ENCODE measurements at regions not wholly inside any gene's neighbourhood (a gene's known extent, or its start where the extent isn't known, plus 50 kb on each side); places are given as distances from the start of the nearest gene placed in this dataset.

DNA sequence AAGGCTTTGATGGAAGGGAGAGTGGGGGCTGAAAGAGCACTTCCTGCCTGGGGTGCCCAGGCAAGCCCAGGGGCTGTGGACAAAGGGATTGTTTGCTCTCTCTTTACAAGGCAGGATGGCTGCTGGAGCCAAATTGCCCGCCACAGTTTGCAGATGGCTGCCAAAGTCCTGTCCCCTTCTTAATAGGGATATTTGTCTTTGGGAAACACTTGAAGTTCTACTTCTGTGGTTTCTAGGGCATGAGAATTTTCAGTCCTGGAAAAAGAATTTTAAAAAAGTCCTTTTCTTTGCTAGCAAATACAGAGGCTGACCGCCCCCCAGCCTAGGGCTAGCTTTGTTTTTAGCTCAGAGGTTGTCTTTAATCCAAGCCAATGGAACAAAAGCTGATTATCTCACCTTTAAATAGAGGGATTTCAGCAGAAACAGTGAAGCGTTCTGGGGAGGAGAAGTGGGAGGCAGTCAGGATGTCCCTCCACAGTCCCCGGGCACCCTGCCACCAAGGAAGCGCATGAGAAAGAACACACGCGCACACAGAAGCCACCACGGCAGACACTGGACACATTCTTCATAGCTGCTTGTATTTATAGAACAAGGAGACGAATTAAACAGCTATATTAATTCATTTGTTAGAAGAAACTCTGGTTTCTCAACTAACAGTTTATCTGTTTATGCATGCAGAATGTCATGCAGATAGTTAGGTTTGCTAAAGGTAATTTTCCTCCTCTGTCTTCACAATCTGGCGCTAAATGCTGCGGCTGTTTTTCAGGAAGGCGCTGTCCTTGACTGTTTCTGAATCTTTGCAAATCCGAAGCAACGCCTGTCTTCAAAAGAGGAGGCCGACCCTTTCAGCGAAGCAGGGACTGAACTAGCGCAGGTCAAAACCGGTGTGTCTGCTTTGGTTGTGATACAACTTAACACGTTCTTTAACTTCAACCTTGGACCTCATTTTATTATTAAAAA is 736.9 kb downstream of the QKI start:
- intact Hi-C loops (cut with DNase I): loop anchor here (5.0 kb wide), 1 partner anchor 729 kb away; no protein-coding TSS in a partner anchor
- DNase-seq (ENCODE audit: missing footprints) (peak; percentile 79), ATAC-seq (peak; percentile 48)

DNA sequence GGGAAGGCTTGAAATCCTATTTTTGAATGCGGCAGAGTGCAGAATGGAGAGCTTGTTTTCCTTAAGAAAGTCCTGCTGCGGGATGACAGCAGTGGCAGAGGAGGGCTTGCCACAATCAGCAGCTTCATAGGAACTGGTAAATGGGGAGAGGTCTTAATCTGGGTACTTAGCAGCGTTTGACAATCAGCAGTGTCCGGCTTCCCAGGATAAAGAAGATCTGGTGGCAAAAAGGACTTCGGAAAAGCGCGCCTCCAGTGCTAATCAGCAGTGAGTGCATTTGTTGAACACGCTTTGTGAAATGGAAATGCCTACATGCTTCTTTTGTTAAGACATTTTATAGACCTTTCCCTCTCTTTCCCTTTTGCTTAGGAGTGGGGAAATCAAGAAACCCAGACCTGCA is 735.7 kb downstream of the QKI start:
- DNase-seq (ENCODE audit: missing footprints): no peak
- intact Hi-C loops (cut with DNase I): loop anchor here (5.0 kb wide), 1 partner anchor 728 kb away; no protein-coding TSS in a partner anchor
- no peak for ATAC-seq

DNA sequence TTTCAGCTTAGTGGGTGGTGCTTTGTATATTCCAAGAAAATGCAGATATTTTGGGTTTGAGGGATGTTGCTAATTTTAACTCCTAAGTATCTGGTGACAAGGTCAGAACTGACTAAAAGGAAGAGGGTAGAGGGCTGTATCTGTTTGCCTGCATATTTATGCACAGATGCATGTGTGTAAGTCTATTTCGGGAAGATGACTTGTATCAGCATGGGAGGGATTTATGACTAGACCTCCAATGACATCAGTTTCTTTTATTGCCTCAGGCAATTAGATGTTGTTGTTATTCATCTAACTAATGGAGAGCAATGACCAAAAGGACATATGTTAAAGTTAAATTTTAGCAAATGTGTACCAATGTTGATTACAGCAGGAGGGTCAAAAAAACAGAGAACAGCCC is 734.3 kb downstream of the QKI start:
- ATAC-seq (peak; percentile 73), DNase-seq (ENCODE audit: missing footprints) (no peak)
- intact Hi-C loops (cut with DNase I): no loop called here

DNA sequence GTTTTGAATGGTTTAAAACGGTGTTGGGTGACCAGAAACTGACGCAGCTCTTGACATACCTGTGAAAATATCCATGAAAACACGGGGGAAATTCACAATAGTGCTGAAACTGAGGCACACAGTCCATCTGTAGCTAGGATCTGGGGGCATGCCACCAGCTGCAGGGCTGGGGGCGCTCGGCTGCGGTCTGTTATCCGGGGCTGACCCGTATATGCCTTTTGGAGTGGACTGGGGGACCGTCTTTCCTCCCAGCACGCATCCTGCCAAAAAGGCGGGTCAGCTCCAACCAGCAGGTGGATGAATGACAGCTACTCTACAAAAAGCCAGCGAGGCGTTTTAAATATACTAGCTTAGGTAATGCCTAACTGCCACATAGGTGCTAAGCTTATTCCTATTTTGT is 729.8 kb downstream of the QKI start:
- intact Hi-C loops (cut with DNase I): no loop called here
- DNase-seq (ENCODE audit: missing footprints): no peak
- ATAC-seq: no peak

DNA sequence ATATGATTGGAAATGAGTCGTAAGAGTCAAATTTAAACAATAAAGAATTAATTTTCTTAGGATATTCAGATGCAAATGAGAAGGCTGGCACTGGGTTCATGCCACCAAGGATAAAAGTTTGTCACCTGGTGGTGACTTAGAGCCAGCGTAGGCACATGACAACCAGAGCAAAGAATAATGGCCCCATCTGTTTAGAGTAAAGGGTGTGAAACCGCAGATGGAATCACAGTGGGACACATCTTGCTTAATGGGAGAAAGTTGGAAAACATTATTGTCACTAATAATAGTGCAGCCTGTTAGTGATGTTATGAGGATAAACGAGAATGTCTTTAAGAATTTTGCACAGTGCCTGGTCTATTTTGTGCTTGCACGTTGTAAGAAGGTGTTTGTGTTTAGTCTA is 727.8 kb downstream of the QKI start:
- intact Hi-C loops (cut with DNase I): no loop called here
- DNase-seq (ENCODE audit: missing footprints) (no peak), ATAC-seq (no peak)

DNA sequence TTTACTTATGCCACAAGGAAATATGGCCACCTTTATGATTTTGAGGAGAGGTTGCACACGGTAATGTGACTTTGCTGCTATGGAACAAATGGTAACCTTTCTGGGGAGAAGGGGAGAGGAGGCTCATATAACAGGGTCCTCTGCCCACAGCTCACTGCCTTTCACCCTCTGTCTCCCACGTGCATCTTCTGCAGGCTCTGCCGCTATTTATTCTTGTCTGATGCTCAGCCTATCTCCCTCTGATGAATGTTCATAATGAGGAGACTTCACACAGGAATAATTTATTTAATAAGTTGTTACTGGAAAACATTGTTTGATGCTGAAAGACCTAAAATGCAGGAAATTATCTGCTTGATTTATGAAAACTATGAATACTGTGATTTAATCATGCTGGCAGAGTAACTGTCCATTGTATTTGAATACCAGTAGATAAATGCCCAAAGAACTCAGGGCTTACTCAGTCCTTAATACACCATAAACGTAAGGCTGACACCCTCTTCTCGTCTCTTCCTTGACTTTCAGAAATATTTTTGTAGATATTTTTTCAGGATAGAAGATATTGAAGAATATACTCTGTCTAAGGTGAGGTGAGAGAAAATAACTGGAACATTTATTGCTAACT is 721.1 kb downstream of the QKI start:
- DNase-seq (ENCODE audit: missing footprints) (no peak), ATAC-seq (no peak)
- intact Hi-C loops (cut with DNase I): no loop called here

DNA sequence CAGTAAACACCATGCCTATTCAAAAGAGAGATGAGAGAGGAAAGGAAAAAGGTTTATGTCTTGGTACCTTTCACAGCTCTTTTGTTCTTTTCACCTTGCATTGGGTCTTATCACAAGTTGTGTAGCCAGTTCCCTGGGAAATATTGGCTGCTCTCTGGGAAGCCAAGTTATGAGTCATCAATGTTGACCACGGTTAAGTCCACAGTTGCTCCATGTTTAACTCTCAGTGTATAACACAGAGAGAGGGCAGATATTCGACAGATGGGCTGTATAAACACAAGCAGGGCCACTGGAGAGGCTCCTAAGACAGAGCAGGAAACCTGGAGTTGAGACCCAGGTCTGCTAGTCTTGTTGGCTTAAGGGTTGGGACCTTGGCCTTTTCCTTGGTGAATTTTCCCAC is 718.6 kb downstream of the QKI start:
- ATAC-seq: no peak
- DNase-seq (ENCODE audit: missing footprints): no peak
- intact Hi-C loops (cut with DNase I): no loop called here

DNA sequence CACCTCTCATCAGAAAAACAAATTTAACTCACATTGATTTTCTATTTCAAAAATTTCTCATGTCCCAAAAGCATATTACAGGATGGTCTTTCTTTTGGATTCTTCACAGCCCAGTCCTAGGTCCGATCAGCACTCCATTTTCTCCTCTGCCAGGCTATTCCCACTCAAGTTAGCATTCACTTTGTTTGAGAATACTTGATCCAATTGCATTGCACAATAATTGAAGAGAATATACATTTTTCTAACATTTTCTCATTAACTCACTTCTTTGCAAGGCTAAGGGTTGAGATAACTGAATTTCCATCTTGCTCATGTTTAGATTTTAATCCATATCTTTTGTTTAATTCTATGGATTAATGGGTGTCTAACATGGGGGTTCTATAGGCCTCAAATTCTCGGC is 716.1 kb downstream of the QKI start:
- intact Hi-C loops (cut with DNase I): no loop called here
- ATAC-seq (no peak), DNase-seq (ENCODE audit: missing footprints) (no peak)

DNA sequence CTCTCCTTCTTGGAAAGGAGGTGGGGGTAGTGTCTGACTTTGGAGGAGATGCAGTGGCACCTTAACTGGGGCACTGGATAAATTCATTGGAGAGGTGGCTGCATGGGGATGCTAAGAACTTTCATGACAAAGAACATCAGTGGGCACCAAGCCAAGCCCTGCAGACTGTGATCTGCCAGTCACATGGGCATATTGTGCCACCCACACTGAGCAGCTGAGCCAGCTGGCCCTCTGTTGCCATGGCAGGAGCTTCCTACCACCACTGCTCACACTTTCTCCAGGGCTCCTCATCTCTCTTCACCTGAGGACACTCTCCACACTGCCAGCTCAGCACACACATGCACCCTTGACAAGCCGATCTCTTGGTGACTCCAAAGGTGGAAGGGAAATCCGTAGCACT is 715.6 kb downstream of the QKI start:
- ATAC-seq: peak; percentile 35
- intact Hi-C loops (cut with DNase I): no loop called here
- DNase-seq (ENCODE audit: missing footprints): peak; percentile 50

DNA sequence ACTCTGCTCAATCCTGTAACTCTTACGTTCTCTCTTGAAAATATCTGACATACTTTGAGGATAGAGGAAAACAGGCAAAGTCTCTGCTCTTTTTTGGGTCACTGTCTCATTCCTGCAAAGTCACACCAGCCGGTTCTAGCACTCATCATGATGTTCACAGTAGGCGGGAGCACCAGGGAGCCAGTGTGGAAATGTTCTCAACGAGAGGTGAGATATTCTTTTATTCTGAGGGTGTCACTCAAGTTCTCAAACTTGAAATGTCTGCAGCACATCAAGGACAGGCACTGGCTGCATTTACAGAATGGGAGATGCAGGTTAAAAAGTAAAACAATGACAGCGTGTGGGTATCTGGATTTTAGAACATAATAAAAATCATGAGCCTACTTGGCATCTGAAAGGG is 714.7 kb downstream of the QKI start:
- peak; percentile 26 for ATAC-seq
- intact Hi-C loops (cut with DNase I): no loop called here
- no peak for DNase-seq (ENCODE audit: missing footprints)

DNA sequence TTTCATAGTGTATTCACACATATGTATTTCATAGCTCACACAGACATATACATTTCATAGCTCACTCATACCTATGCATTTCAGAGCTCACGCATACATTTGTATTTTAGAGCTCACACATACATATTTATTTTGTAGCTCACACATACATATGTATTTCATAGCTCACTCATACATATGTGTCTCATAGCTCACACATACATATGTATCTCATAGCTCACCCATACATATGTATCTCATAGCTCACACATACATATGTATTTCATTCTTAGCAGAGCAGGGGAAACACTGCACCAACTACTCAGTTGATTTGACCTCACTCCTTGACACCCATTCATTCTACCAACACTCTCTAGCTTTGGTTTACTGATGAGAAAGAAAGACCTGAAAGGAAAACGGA is 713.6 kb downstream of the QKI start:
- intact Hi-C loops (cut with DNase I): no loop called here

DNA sequence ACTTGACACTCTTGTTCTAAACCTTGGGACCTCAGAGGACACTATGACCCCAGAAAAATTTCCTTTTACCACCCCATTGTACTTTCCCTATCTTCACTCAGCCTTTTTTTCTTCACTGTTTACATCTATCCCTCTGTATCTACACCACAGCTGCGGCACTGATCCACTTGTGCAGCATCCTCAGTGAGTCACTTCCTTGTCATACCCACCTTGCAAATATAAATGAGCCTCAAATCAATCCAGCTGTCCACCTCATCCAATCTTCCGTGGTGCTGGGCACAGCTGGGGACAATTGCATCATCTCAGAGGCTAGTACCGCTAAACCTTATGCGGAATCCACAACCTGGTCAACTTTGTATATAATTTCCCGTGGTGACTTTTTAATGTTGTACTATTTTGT is 710.5 kb downstream of the QKI start:
- ATAC-seq (no peak), DNase-seq (ENCODE audit: missing footprints) (no peak)
- intact Hi-C loops (cut with DNase I): no loop called here

More for the DNA sequence above, 713.6 kb downstream of the QKI start:
- no peak for DNase-seq (ENCODE audit: missing footprints)
- ATAC-seq: no peak

DNA sequence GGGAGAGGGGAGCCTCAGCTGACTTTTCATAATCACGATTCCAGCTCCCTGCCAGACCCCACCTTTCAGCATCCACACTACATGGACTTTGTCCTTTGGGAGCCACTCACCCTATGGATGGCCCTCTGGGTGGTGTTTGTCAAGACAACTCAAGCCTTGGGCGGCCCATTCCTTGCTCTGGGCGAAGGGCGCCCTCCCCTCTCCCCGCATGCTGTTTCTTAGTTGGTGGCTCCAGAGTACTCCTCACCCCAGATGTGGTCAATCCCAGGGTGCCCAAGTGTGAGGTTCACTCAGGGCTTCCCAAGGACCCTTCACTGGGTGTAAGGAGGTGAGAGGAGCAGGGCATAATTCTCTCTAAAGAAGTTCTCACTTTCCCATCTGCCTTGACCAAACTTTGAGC is 710.0 kb downstream of the QKI start:
- intact Hi-C loops (cut with DNase I): no loop called here
- no peak for ATAC-seq
- DNase-seq (ENCODE audit: missing footprints): no peak

DNA sequence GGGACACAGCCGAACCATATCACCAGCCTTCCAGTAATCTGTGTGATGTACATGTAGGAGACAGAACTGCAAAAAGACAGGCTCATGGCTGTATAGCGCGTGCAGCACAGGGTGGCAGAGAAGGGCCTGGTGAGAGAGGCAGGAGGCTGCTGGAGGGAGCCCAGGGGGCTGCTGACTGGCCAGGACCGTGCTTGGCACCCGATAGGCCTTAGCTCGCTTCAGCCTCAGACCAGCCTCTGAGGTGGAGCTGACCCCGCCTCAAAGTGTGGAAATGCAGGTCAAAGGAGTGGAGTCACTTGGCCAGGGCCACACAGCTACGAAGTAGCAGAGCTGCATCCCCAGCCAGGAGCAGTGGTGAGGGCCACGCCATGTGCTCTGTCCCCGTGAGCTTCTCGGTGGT is 707.6 kb downstream of the QKI start:
- ATAC-seq: peak; percentile 28
- intact Hi-C loops (cut with DNase I): no loop called here
- DNase-seq (ENCODE audit: missing footprints): no peak

DNA sequence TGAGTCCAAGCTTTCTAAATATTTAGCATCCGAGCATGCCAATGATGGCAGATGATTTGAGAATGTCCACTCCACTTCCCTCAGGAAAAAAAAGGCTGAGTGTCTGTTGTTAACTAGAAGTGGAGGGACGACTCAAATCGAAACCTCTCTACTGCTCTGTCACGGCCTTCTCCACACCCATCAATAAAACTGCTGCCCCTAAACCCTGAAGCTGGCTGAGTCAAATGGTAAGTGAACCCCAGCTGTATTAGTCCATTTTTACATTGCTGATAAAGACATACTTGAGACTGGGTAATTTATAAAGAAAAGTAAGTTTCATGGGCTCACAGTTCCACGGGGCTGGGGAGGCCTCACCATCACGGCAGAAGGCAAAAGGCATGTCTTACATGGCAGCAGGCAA is 707.0 kb downstream of the QKI start:
- ATAC-seq: no peak
- intact Hi-C loops (cut with DNase I): no loop called here
- DNase-seq (ENCODE audit: missing footprints): no peak

DNA sequence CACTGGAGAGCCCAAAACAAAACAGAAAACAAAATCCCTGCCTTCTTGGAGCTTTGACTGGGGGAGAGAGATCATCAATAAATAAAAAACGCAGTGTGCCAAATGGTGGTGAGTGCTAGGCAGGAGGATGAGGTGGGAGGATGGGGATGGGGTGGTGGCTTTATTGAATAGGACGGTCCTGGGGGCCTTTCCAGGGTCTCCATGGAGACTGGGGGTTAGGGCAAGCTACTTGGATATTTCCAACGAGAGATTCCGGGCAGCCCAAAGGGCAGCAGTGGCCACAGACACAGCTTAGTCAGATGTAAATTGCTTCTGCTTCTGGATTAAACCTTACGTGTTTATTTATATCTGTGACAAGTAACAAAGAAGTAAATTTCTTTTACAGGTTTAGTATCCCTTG is 700.1 kb downstream of the QKI start:
- intact Hi-C loops (cut with DNase I): loop anchor here (5.0 kb wide), 1 partner anchor 813 kb away; no protein-coding TSS in a partner anchor
- ATAC-seq: no peak
- no peak for DNase-seq (ENCODE audit: missing footprints)

DNA sequence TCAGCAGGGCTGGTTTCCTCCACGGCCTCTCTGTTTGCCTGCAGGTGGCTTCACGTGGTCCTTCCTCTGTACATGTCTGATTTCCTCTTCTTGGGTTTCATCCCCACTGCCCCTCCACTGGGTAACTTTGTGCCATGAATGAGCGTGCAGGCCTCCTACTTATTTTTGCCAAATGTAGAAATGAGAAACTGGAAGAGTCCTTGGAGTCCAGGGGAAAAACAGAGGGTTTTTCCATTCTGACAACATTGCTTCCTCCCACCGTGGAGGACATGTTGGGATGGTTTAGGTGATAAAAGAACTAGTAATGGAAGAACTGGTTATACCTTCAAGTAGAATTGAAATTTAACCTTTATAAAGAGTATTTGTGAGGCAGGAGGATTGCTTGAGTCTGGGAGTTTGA is 699.5 kb downstream of the QKI start:
- ATAC-seq: no peak

DNA sequence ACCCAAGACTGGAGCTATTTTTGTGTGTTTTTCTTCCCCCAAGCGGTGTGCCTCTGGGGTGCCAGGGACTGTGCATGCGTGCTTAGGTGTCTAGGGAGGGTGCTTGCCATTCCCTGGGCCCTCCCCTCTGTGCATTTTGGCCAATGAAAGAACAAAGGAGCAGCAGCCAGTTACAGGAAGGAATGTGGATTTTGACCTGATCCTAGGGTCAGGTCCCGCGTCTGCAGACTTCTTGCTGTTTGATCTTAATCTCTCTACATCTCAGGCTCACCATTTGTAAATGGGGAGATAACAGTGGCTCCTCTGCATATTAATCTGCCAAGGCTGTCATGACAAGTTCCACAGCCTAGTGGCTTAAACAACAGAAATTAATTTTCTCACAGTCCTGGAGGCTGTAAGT is 699.1 kb downstream of the QKI start:
- DNase-seq (ENCODE audit: missing footprints) (no peak), ATAC-seq (no peak)
- intact Hi-C loops (cut with DNase I): loop anchor here (5.0 kb wide), 1 partner anchor 814 kb away; no protein-coding TSS in a partner anchor

More for the DNA sequence above, 699.5 kb downstream of the QKI start:
- no peak for DNase-seq (ENCODE audit: missing footprints)
- intact Hi-C loops (cut with DNase I): loop anchor here (5.0 kb wide), 1 partner anchor 813 kb away; no protein-coding TSS in a partner anchor

DNA sequence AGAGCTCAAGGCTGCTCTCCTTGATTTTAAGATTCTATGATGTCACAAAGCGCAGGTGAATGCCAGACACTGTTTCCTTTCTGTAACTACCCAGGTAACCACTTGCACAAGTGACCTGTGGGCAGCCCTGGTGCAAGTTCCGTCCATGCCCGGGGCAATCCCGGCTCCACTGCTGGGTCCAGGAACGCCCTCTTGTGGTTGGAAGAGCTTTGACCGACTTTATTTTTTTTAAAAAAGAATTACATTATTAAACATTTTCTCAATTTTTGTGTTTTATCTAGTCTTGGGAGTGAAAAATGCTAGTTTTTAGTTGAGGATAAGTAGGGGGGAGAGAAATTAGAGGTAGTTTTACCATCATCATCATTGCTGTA is 695.2 kb downstream of the QKI start:
- intact Hi-C loops (cut with DNase I): loop anchor here (1.0 to 10.0 kb wide), 11 partner anchors 58 to 1255 kb away; no protein-coding TSS in a partner anchor
- DNase-seq (ENCODE audit: missing footprints): peak; percentile 70
- no peak for ATAC-seq
